Fibroblast of lung (primary cell): ENCODE measurements at regions not wholly inside any gene's neighbourhood (a gene's known extent, or its start where the extent isn't known, plus 50 kb on each side); places are given as distances from the start of the nearest gene placed in this dataset.

Source experiments
- EZH2 ChIP-seq: IDR thresholded peaks from 2 replicates; pipeline ENCODE4 v1.5.1; 2012; ENCODE audit warnings: low read length, control low read depth, mild to moderate bottlenecking; ENCODE audit errors: missing control alignments
- TF ChIP-seq, protein P1 (sequence below), 2 donors: IDR thresholded peaks in 1 of 2; conservative IDR thresholded peaks in 1 of 2; 1 replicate in 1 of 2; 2 replicates in 1 of 2; pipeline ENCODE4 v1.5.1; 2011 to 2012; ENCODE audit warnings: low read length in 2 of 2, control low read depth in 1 of 2, inconsistent platforms in 1 of 2, low read depth in 1 of 2, mild to moderate bottlenecking in 1 of 2

GRCh38 chr2:194015751-194016150 is 1641.3 kb upstream of the SLC39A10 start:
- TF ChIP-seq, protein P1, sequence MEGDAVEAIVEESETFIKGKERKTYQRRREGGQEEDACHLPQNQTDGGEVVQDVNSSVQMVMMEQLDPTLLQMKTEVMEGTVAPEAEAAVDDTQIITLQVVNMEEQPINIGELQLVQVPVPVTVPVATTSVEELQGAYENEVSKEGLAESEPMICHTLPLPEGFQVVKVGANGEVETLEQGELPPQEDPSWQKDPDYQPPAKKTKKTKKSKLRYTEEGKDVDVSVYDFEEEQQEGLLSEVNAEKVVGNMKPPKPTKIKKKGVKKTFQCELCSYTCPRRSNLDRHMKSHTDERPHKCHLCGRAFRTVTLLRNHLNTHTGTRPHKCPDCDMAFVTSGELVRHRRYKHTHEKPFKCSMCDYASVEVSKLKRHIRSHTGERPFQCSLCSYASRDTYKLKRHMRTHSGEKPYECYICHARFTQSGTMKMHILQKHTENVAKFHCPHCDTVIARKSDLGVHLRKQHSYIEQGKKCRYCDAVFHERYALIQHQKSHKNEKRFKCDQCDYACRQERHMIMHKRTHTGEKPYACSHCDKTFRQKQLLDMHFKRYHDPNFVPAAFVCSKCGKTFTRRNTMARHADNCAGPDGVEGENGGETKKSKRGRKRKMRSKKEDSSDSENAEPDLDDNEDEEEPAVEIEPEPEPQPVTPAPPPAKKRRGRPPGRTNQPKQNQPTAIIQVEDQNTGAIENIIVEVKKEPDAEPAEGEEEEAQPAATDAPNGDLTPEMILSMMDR (conservative IDR thresholded peaks at IDR 0.05 in 1 of 2, IDR thresholded peaks at IDR 0.05 in 1 of 2; ENCODE audit: low read depth in 1 of 2, low read length in 2 of 2), result no peak
- no peak for TF ChIP-seq EZH2
